ENCODE measurements at regions not wholly inside any gene's neighbourhood (a gene's known extent, or its start where the extent isn't known, plus 50 kb on each side); places are given as distances from the start of the nearest gene placed in this dataset.

DNA sequence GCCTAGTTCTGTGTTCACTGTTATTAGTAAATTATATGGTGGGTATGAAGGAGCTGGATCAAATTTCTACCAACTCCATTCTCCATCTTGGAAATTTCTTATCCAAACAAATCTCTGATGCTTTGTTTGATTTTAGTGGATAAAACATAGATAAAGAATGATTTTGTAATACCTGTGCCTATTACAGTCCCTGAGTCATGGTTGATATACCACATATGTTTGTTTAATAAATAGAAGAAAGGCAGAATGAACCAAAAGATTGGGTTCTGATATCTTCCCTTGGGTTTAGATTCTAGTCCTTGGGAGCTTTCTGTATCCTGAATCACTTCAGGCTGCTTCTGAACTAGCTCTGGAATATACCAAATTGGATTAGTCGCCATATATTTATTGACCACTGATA lies 203.6 kb downstream of the PDCD6IP start:
- TF ChIP-seq, protein P1, sequence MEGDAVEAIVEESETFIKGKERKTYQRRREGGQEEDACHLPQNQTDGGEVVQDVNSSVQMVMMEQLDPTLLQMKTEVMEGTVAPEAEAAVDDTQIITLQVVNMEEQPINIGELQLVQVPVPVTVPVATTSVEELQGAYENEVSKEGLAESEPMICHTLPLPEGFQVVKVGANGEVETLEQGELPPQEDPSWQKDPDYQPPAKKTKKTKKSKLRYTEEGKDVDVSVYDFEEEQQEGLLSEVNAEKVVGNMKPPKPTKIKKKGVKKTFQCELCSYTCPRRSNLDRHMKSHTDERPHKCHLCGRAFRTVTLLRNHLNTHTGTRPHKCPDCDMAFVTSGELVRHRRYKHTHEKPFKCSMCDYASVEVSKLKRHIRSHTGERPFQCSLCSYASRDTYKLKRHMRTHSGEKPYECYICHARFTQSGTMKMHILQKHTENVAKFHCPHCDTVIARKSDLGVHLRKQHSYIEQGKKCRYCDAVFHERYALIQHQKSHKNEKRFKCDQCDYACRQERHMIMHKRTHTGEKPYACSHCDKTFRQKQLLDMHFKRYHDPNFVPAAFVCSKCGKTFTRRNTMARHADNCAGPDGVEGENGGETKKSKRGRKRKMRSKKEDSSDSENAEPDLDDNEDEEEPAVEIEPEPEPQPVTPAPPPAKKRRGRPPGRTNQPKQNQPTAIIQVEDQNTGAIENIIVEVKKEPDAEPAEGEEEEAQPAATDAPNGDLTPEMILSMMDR (IDR thresholded peaks at IDR 0.05), result no peak
- TF ChIP-seq POLR2A (IDR thresholded peaks at IDR 0.05), result no peak

Data from Peyer's patch (tissue), 4 donors.